ENCODE measurements at regions not wholly inside any gene's neighbourhood (a gene's known extent, or its start where the extent isn't known, plus 50 kb on each side); places are given as distances from the start of the nearest gene placed in this dataset.

DNA sequence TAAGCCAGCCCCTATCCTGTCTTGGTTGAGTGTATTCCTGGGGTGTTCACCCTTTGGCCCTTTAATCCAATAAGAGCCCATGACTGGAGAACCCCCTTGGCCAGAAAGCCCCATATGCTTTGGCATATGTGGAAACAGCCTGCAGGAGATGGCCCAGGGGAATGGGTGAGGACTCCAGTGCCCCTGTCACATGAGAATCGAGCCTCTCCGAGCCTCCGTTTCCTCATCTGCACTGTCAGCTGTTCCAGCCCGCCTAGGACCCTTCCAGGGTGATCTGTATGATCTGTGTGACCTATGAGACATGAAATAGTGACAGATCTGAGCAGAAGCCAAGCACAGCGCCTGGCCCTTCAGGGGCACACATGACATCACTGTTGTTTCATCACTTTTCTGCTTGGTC lies 300.7 kb downstream of the ZNF536 start:
- no peak for DNase-seq

DNA sequence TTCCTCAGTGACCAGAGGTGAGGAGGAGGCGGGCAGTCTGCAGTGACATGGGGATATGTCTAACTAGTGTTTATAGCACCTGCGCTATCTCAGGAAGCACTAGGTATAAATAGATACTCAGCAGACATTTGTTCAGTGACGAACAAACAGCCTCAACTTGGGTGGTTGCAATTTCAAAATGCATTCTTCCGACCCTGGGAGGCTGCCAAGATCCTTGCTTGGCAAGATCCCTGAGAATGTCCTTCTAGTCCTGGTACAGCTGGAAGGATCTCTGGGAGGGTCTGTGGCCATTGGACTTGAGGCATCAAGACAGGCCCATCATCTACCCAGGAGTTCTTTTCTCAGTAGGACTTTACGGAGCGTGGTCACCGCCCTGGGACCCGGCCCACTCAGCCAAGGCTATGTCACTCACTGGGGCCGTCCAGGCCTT lies 299.5 kb downstream of the ZNF536 start:
- no peak for DNase-seq

DNA sequence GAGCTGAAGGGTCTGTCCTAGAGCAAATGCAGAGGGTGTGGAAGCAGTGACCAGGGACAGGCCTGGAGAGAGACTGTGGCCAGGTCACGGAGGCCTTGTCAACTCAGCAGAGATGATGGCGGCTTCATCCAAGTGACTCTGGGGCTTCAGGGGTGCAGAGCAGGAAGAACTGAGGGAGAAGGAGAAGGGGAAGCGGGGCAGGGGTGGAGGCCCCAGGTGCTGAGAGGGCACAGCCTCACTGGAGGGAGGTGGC lies 299.1 kb downstream of the ZNF536 start:
- DNase-seq = no peak

DNA sequence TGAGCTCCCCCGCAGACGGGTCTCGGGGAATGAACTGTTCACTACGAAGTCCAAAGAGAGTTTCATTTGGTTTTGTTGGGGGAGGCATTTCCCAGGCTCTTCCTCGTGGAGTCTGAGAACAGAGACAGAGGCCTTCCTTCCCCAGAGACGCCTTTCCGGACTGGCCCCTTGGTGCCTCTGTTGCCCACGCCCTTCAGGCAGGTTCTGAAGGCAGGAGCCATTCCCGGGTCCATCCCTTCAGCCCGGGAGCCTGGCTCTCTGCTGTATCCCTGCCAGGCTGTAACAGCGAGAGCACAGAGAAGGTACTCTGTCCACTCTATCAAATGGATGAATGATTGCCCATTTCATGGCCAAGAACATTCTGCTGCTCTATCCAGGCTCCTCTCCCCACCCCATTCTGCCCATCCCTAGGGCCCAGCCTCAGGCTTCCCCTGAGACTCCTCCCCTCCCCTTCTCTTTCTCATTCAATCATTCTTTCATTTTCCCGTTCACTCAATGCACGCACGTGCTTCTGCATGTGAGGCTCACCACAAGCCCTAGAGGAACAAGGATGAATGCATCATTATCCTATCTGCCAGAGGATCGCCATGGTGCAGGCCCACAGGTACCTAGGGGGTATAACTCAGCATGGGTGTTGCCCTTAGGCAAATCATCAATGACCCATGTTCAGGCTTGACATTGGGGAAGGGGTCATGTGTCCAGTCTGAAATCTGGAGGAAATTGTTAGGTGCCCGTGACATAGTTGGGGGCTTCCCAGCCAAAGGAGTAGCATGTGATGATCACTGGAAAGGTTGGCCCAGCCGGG lies 298.6 kb downstream of the ZNF536 start:
- DNase-seq = no peak

DNA sequence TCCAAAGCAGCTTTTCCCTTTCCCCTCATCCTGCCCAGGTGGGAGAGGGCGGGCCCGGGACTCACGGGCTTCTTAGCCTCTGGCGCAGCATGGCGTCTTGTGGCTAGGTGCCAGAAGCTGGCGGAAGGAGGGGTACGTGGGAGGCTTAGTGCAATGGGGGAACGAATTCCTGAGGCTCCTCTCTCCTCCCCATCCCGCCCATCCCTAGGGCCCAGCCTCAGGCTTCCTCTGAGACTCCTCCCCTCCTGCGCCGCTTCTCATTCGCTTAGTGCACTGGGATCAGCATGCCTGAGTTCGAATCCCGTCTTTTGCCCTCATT lies 297.8 kb downstream of the ZNF536 start:
- DNase-seq = no peak

DNA sequence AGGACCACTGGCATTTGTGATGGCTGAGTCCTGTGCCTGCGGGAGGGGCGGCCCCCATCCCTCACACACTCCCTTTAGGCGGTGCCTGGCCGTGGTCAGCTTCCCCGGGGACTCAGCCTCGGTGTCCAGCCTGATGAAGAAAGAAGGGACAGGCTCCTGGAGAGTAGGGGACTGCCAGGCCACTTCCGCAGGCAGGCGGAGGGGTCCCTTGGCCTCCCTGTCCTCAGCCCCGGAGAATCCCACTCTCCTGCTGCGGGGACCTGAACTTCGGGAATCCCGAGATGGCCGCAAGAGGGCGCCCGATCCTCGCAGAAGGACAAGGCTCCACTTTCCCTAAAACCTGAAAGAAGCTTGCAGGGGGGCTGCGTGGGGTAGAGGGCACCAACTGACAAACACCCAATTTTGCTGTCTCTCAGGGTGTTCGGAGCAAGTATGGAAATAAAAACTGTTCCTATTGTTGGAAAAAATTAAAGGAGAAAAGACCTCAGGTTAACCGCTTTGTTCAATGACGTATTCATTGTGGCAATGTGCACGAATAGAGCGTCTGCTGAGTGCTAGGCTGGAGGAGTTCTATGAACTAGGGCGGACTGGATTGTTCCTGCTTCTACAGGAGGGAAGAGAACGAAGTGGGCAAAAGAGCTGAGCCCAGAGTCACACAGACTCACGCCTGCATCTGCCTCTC lies 297.3 kb downstream of the ZNF536 start:
- peak; percentile 68 for DNase-seq

DNA sequence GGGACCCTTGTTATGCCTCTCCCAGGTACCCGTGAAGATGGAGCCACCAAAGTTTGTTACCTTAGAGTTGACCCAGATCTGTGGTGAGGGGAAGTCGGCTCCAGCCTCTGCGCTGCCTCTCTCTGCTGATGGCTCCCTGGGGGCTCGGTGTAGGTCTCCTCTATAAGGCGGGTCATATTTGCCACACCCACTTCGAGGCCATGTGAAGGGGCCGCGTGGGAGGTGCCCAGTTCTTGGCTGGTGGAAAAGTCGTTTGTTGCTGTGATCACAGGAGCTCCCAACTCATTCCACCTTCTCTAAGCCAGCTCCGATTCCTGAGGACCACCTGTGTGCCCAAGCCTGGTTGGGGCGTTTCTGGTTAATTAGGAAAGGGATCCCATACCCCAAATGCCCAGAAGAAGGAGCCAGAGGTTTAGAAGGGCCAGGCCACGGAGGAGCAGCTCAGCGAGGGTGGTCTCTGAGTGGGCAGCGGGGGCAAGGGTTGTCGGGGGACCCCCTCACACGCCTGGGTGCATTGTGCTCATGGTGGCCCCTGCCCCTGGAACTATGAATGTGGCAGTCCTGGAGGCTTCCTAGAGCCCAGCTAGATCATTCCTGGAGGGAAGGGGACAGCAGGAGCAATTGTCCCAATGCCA lies 296.5 kb downstream of the ZNF536 start:
- no peak for DNase-seq

DNA sequence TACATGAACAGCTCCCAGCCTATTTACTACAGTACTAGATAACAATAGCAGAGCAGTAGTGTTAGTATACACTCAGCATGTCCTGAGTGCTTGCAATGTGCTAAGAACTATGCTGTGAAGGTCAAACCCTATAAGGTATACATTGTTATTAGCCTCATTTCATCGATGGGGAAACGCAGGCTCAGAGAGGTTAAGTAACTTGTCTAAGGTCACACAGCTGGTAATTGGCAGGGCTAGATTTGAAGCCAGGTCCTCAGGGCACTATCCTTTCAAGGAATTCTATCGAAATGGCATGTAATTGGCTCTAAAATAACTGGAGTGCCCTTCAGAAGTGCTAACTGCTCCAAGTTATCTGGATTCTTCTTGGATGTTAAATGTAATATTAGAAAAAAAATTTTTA lies 295.6 kb downstream of the ZNF536 start:
- no peak for DNase-seq

DNA sequence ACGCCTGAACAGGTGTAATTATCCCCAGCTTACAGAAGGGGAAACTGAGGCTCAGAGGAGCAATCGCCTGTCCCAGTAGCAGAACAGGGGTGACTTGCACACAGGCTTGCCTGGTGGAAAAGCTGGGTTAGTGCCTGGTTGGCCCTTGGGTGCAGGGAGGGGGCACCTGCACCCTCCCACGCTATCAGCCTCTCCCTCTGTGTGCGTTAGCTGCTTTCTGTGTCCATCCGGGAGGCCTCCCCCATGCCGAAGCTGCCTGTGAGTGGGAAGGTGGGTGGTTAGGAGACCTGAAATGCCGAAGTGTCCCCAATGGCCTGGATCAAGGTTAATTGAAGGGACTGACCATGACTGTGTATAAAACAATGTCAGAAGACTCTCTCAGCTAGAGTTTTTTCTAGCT lies 295.0 kb downstream of the ZNF536 start:
- no peak for DNase-seq

DNA sequence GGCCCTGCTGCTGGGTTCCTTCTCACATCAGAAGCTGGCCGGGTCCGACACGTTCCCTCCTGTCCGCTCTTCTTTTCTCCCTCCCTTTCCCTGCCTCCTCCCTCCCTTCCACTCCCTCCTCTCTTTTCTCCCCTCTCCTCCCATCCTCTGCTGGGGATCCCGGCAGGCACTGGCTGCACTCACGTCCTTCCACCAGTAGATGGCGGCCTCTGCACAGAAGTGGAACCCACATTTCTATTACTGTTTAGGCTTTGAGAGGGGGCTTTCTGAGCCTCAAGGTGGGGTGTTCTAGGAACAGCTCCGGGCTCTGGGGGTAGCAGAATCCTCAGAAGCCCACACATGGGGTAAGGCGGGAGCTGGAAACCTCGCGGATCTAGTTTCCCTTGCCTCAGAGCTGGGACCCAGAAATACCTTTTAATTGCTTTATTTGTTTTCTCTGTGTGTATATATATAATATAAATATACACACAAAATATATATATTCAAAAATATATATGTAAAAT lies 294.2 kb downstream of the ZNF536 start:
- DNase-seq = peak; percentile 56

DNA sequence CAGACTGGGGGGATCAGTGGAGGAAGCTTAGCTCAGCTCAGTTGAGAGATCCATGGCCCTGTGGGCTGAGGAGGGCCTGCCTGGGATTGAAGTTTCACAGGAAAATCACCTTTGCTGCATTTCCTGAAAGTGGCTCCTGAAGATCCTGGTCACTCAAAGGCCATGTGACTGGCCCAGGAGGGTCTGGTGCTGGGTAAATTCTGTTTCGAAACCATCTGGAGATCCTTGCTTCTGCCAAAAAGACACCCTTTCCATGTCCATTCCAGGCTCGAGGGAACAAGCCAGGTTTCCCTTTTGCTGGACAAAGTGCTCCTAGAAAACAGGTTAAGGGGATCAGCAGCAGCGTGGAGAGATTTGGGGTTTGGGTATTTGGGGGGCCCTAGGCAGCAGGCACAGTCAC lies 293.3 kb downstream of the ZNF536 start:
- no peak for DNase-seq

DNA sequence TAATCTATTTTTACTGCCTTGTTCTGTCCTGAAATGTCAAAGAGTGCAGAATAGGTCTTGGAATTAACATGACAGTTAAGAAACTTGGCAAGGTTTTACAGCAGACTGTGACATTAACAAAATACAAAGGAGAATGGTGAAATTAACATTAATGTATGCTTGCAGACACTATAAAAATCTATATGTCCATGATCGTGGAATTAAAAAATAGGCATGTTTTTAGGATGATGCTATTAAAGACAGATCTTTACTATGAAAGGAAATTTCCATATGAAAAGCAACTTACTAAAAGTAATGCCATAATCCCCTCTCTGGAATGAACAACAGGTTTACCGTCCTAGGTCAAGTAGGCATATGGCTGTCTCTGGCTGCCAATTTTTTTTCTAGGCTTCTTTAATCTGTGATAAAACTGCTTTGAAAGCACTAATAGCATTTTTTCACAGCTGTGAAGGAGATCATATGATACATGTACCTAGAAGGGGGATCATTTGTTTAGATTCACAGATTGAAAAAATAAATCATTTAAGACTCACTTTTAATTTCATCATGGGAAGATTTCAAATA lies 291.5 kb downstream of the ZNF536 start:
- no peak for DNase-seq

DNA sequence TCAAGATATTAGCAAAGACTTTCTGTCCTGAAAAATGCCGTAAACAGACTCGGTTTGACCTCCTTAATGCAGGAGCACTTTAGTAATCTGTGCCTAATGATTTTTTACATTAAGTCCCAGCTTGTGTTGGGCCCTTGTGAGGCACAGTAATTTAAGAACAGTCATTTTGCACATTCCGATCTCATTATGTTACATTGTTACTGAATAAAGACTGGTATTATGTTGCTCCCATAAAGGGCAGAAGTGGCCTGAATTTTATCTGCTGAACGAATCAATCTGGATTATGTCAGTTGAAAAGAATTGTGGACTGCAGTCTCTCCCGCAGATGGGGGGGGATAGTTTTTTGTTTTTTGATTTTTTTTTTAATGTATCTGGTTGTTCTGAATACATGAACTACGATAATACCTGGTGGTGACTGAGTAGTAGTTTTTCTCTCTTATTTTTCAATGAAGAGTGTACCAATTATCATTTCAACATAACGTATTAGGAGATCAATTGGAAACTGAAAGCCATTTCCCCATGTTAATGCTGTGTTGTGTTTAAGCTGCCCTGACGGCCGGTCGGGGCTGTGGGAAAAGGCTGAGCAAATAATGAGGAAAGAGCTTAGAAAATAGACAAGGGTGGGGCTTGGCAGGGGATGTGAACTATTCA lies 290.2 kb downstream of the ZNF536 start:
- no peak for DNase-seq

DNA sequence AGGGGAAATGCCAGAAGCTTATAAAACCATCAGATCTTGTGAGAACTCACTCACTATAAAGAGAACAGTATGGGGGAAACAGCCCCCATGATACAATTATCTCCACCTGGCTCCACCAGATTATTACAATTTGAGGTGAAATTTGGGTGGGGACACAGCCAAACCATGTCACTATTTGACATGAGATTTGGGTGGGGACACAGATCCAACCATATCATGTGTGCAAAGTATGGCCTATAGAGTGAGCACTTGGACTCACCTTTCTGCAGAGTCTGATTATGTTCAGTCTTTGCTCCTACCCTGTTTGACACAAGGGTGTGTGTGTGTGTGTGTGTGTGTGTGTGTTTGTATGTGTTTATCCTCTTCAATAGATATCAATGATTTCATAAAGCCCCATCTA lies 287.5 kb downstream of the ZNF536 start:
- DNase-seq = no peak

DNA sequence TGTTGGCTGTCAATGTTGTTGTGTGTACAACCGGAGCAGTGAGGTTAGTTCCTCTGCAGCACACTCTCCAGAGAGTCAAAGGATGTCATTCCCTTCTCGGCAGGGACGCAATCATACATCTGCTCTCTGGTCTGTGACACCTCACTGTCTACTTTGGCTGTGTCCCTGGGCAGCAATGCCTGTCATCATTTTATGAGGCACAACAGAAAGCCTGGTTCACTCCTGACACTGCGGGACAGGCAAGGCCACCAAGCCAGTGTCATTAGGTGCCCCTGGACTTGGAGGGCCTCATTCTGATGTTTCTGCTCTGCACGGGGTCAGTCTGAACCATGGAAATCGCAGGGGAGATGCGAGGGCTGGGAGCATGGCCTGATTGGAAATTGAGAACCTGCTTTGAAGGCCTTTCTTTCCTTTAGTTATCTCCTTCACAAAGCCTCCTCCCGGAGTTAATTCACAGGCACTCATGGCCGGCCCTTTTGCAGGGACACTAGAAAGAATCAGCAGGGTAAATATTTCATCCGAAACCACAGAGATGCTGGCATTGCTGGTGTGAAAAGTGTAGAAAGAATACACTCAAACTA lies 284.4 kb downstream of the ZNF536 start:
- no peak for DNase-seq

DNA sequence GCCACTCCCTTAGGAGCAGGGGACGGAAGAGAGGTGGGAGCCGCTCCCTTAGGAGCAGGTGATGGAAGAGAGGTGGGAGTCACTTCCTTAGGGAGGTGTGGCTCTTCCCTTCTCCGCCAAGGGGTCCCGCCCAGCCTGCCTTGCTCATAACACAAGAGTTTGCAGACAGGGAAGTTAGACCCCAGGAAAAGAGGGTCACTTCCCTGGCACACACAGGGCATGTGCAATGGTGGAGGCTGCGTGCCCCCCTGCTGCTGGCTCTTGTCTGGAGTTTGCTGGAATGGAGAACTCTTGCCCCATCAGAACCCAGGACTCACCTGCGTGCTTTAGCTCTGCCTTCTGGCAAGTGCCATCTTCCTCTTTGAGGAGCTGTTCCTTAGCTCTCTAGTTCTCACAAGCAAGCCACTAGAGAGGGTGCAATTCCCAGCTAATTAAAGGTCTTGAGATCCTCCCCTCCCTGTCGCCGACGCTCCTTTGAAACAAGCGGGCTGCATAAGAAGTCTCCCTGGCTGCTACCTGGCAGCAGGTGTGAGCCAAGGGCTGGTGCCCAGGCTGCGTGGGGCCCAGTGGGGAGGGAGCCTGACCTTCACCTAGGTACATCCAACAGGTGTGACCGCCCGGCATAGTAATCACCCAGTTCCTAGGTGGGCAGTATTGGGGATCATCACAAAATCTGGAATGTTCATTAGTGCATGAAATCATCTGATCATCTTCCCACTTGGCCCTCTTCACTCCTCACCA lies 281.6 kb downstream of the ZNF536 start:
- no peak for DNase-seq

DNA sequence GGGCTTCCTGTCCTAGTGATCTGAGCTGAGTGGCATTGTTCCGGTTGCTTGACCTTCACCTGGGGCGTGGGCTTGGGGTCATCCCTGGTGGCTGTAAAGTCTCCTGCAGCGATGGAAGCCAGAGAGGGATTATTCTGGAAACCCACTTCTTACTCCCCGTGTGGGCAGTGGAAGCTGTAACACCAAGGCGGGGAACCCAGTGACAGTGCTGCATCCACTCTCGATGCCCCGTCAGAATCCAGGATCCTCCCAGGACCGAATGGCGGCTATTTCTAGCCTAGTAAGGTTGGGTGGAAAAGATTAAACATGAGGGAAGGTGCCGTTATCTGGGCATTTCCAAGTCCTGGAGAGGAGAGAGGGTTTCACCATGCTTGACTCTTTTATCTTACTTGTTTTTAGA lies 280.6 kb downstream of the ZNF536 start:
- no peak for DNase-seq

DNA sequence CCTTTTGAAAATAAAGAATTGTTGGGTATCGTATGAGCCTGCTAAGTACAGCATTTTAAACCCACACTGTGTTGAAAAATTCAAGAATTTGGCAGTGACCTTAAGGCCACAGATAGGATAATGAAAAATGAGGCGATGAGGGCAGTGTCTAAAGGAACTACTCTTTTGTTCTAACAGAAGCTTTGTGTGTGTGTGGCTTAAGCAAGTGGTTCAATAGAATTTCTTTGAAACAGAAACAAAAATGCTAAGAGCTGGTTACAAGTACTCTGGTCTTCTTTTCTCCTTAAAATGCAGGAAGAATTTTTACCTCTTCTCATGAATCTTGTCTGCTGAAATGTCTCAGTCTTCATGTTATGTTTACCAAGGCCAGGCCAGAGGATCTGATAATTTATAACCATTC lies 279.5 kb downstream of the ZNF536 start:
- DNase-seq = no peak

DNA sequence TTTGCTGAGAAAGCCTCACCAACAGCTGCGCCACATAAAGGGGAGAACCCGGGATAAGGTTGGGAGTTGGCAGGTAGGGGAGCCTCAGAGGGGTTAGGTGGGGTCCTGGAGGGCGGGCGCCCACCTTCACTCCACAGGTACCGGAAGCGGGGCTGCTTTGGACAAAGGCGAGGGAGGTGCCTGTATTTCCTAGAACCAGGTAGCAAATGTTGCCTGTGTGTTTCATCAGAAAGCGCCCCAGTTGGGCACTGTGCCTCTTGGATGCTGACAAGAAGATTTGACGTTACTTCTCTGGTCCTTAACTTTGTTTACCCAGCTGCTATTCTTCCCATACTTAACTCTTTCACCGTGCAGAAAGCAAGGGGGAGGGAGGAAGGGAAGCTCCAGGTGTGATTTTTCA lies 278.9 kb downstream of the ZNF536 start:
- DNase-seq = no peak

DNA sequence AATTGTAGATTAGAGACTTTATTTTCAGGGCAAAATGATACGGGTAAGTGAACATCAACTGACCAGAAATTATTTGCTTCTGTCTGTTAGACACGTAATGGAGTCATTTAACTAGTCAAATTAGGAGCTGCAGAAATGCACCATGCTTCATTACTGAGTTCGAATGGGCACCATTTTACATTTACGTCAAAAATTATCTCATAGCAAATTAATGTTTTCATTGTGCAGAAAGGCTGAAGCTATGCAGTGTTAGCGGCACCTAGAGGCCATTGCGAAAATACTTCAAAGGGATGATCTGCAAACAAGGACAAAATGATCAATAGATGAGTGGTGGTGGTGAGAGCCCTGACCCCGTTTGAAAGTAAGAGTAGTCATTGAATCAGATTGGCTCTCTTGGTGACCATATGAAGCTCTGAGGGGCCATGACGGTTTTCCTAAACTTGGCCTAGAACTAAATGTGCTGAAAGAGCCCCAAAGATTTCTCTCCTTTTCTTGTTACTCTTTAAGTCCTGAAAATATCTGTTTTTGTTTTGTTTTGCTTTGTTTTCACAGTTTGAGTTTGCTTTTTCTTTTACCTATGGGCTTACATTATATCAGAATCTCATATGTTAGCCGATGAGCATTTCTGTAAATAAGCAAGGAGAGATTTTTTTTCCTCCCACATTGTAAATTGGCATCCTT lies 277.9 kb downstream of the ZNF536 start:
- DNase-seq = peak; percentile 47
